DND-41 (cell line): ENCODE measurements at regions not wholly inside any gene's neighbourhood (a gene's known extent, or its start where the extent isn't known, plus 50 kb on each side); places are given as distances from the start of the nearest gene placed in this dataset.

Source experiments
- EZH2 ChIP-seq: IDR thresholded peaks from 3 replicates; pipeline ENCODE4 v1.6.1; 2012; ENCODE audit warnings: borderline replicate concordance, low read depth, mild to moderate bottlenecking, moderate library complexity, low read length, inconsistent platforms; ENCODE audit not compliant: severe bottlenecking
- TF ChIP-seq, protein P1 (sequence below): IDR thresholded peaks from 2 replicates; pipeline ENCODE4 v1.5.1; 2012; ENCODE audit warnings: borderline replicate concordance, low read length, moderate library complexity, mild to moderate bottlenecking; ENCODE audit not compliant: poor library complexity, severe bottlenecking; ENCODE audit errors: extremely low read depth

DNA sequence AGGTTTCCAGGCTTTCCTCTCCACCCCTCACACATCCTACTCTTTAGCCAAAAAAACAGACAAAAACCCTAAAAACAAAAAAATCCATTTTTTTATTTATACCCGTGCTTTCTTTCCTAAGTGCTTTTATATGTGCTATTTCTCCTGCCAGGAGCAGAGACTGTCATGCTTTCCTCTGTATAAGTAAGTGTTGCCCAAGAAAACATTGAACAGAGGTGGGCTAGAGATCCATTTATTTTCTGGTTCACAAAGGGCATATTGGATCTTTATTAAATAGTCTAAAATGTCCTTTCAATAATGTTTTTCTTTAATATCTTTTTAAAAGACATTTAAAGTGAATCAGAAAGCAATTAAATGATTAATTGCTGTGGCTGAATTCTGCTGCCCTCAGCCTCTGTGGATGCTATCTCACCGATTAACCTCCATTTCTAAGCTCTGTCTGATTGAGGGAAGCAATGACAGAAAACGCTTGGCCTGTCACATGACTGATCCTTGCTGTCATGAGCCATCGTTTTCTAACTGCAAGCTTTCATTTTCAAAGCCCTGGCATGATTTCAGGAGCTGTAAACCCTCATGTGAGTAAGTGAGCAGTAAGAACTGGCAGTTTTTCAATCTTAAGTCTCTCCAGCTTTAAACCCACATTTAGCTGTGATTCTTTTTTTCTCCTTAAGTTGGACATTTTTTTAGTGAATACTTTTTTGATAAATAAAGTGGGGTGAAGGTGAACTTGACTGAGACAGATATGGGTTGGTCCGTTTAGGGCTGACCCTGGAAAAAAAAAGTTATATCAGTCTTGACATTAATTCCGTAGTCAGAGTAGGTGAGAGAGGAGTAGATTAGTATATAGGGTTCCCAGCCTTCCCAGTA is 180.7 kb upstream of the PGRMC2 start:
- TF ChIP-seq, protein P1, sequence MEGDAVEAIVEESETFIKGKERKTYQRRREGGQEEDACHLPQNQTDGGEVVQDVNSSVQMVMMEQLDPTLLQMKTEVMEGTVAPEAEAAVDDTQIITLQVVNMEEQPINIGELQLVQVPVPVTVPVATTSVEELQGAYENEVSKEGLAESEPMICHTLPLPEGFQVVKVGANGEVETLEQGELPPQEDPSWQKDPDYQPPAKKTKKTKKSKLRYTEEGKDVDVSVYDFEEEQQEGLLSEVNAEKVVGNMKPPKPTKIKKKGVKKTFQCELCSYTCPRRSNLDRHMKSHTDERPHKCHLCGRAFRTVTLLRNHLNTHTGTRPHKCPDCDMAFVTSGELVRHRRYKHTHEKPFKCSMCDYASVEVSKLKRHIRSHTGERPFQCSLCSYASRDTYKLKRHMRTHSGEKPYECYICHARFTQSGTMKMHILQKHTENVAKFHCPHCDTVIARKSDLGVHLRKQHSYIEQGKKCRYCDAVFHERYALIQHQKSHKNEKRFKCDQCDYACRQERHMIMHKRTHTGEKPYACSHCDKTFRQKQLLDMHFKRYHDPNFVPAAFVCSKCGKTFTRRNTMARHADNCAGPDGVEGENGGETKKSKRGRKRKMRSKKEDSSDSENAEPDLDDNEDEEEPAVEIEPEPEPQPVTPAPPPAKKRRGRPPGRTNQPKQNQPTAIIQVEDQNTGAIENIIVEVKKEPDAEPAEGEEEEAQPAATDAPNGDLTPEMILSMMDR = no peak
- TF ChIP-seq EZH2 = no peak
